ENCODE measurements at regions not wholly inside any gene's neighbourhood (a gene's known extent, or its start where the extent isn't known, plus 50 kb on each side); places are given as distances from the start of the nearest gene placed in this dataset.
"Not testable (repeated sequence)": the region's sequence is repeated elsewhere in the genome, so short reads cannot be mapped to it uniquely, and the experiment has no call there.

GRCh38 chr6:166704171-166704570, 77.1 kb upstream of the RPS6KA2 start:
- intact Hi-C loops (cut with micrococcal nuclease): no loop called here
- no peak for DNase-seq

GRCh38 chr6:166703149-166703710, 76.2 kb upstream of the RPS6KA2 start:
- Histone ChIP-seq H3K4me1 (peaks cover 6% of the 10 kb centered on the region), H3K36me3 (no peaks in the 10 kb centered on the region), H3K27ac (replicated peaks) (no peak overlapping the region), H3K27me3 (ENCODE audit: low read depth) (no peaks in the 10 kb centered on the region), H3K9me3 (replicated peaks) (no peaks in the 10 kb centered on the region), H3K4me3 (no peak overlapping the region)
- no peak for TF ChIP-seq CTCF (IDR thresholded peaks at IDR 0.05; ENCODE audit: borderline replicate concordance)
- intact Hi-C loops (cut with micrococcal nuclease): no loop called here
- DNase-seq: no peak

More at GRCh38 chr6:166704171-166704570, 77.1 kb upstream of the RPS6KA2 start:
- no peaks in the 10 kb centered on the region for H3K27me3 ChIP-seq (ENCODE audit: low read depth)
- H3K27ac ChIP-seq (replicated peaks): no peak overlapping the region
- no peak for TF ChIP-seq CTCF (IDR thresholded peaks at IDR 0.05; ENCODE audit: borderline replicate concordance)
- no peak overlapping the region for H3K4me3 ChIP-seq
- H3K36me3 ChIP-seq: no peaks in the 10 kb centered on the region
- no peaks in the 10 kb centered on the region for H3K9me3 ChIP-seq (replicated peaks)
- H3K4me1 ChIP-seq: peaks cover 6% of the 10 kb centered on the region

- H3K9me3 ChIP-seq (replicated peaks); H3K36me3 ChIP-seq; H3K27me3 ChIP-seq (ENCODE audit: low read depth); DNase-seq; H3K27ac ChIP-seq (replicated peaks); H3K4me3 ChIP-seq; intact Hi-C loops (cut with micrococcal nuclease); H3K4me1 ChIP-seq: not testable (repeated sequence)
Measured at GRCh38 chr6:166701424-166701823, 74.4 kb upstream of the RPS6KA2 start.

GRCh38 chr6:166700871-166701270, 73.8 kb upstream of the RPS6KA2 start:
- H3K27me3 ChIP-seq (ENCODE audit: low read depth); H3K27ac ChIP-seq (replicated peaks); H3K9me3 ChIP-seq (replicated peaks); DNase-seq; H3K4me3 ChIP-seq; H3K4me1 ChIP-seq; intact Hi-C loops (cut with micrococcal nuclease); H3K36me3 ChIP-seq: not testable (repeated sequence)

- Histone ChIP-seq H3K27ac (replicated peaks) (no peak overlapping the region), H3K4me3 (no peak overlapping the region), H3K27me3 (ENCODE audit: low read depth) (no peaks in the 10 kb centered on the region), H3K36me3 (no peaks in the 10 kb centered on the region), H3K4me1 (peaks cover 7% of the 10 kb centered on the region), H3K9me3 (replicated peaks) (no peaks in the 10 kb centered on the region)
- intact Hi-C loops (cut with micrococcal nuclease): no loop called here
- TF ChIP-seq CTCF (IDR thresholded peaks at IDR 0.05; ENCODE audit: borderline replicate concordance): no peak
- no peak for DNase-seq
Measured at GRCh38 chr6:166697113-166697512, 70.1 kb upstream of the RPS6KA2 start.

- H3K9me3 ChIP-seq (replicated peaks): no peaks in the 10 kb centered on the region
- intact Hi-C loops (cut with micrococcal nuclease): no loop called here
- no peak for DNase-seq
- H3K4me3 ChIP-seq: no peak overlapping the region
- peaks cover 24% of the 10 kb centered on the region for H3K4me1 ChIP-seq
- TF ChIP-seq CTCF (IDR thresholded peaks at IDR 0.05; ENCODE audit: borderline replicate concordance): no peak
- no peak overlapping the region for H3K27ac ChIP-seq (replicated peaks)
- no peaks in the 10 kb centered on the region for H3K36me3 ChIP-seq
- H3K27me3 ChIP-seq (ENCODE audit: low read depth): no peaks in the 10 kb centered on the region
Measured at GRCh38 chr6:166693880-166694279, 66.8 kb upstream of the RPS6KA2 start.

Data from left ventricle myocardium inferior (tissue), 1 donor.